ENCODE measurements at regions not wholly inside any gene's neighbourhood (a gene's known extent, or its start where the extent isn't known, plus 50 kb on each side); places are given as distances from the start of the nearest gene placed in this dataset.

GRCh38 chr3:72230774-72231379 is 445.9 kb upstream of the PROK2 start:
- CTCF ChIA-PET: no interaction called here
- POLR2A ChIA-PET: no interaction called here
- Histone ChIP-seq H3K4me3 (replicated peaks in 1 of 3; ENCODE audit: insufficient read depth in 1 of 3, low read depth in 1 of 3, low read length in 3 of 3) (no peak overlapping the region), H3K79me2 (ENCODE audit: control insufficient read depth, insufficient read depth, low read length) (no peaks in the 10 kb centered on the region), H3K9ac (replicated peaks; ENCODE audit: extremely low read depth, insufficient read depth, low read length) (no peak overlapping the region), H2AFZ (ENCODE audit: low read depth, low read length) (no peak overlapping the region), H3K4me1 (ENCODE audit: control insufficient read depth, extremely low read depth, insufficient read depth, low read length) (no peaks in the 10 kb centered on the region), H3K27me3 (ENCODE audit: control insufficient read depth in 2 of 2, insufficient read depth in 2 of 2, low read length in 2 of 2) (peaks cover 0 to 3% of the 10 kb centered on the region in 2 experiments), H3K27ac (ENCODE audit: insufficient read depth, low read depth, low read length) (no peak overlapping the region), H4K20me1 (replicated peaks; ENCODE audit: control insufficient read depth, extremely low read depth, insufficient read depth, low read length) (no peaks in the 10 kb centered on the region), H3K9me1 (replicated peaks; ENCODE audit: control insufficient read depth, extremely low read depth, insufficient read depth, low read length) (no peaks in the 10 kb centered on the region), H3K9me3 (replicated peaks; ENCODE audit: control insufficient read depth, insufficient read depth, low read length) (no peaks in the 10 kb centered on the region), H3K4me2 (ENCODE audit: insufficient read depth, low read length) (no peak overlapping the region), H3K36me3 (ENCODE audit: control insufficient read depth in 2 of 2, extremely low read depth in 1 of 2, insufficient read depth in 2 of 2, low read length in 2 of 2) (no peaks in the 10 kb centered on the region)
- intact Hi-C loops (cut with micrococcal nuclease): no loop called here
- TF ChIP-seq POLR2A (IDR thresholded peaks at IDR 0.05; ENCODE audit: low read depth, low read length) (no peak), CTCF (IDR thresholded peaks at IDR 0.05; ENCODE audit: extremely low read depth in 1 of 2, insufficient read depth in 1 of 2, low read depth in 1 of 2, low read length in 2 of 2) (no peak), MYC (IDR thresholded peaks at IDR 0.05; ENCODE audit: low read depth, low read length) (no peak), JUN (IDR thresholded peaks at IDR 0.05; ENCODE audit: borderline replicate concordance, insufficient read depth, insufficient read length, low read depth) (no peak), MAX (IDR thresholded peaks at IDR 0.05; ENCODE audit: insufficient read depth, insufficient read length) (no peak), EZH2 (IDR thresholded peaks at IDR 0.05; ENCODE audit: borderline replicate concordance, low read depth, low read length, severe bottlenecking) (no peak)
- no TSS peak for BruUV-seq (replicated peaks)
- no peak for FAIRE-seq
- DNase-seq (ENCODE audit: low read depth, low spot score): no peak
- dilution Hi-C loops (cut with MboI; ENCODE audit: extremely low pct_ligation_motif_present, low sequenced_read_pairs): no loop called here

- H3K27ac ChIP-seq (ENCODE audit: insufficient read depth, low read depth, low read length): no peak overlapping the region
- H4K20me1 ChIP-seq (replicated peaks; ENCODE audit: control insufficient read depth, extremely low read depth, insufficient read depth, low read length): no peaks in the 10 kb centered on the region
- no peaks in the 10 kb centered on the region for H3K4me1 ChIP-seq (ENCODE audit: control insufficient read depth, extremely low read depth, insufficient read depth, low read length)
- dilution Hi-C loops (cut with MboI; ENCODE audit: extremely low pct_ligation_motif_present, low sequenced_read_pairs): no loop called here
- no peaks in the 10 kb centered on the region for H3K9me1 ChIP-seq (replicated peaks; ENCODE audit: control insufficient read depth, extremely low read depth, insufficient read depth, low read length)
- H3K79me2 ChIP-seq (ENCODE audit: control insufficient read depth, insufficient read depth, low read length): no peaks in the 10 kb centered on the region
- H3K9me3 ChIP-seq (replicated peaks; ENCODE audit: control insufficient read depth, insufficient read depth, low read length): no peaks in the 10 kb centered on the region
- no peak overlapping the region for H3K4me3 ChIP-seq (replicated peaks in 1 of 3; ENCODE audit: insufficient read depth in 1 of 3, low read depth in 1 of 3, low read length in 3 of 3)
- no peak overlapping the region for H2AFZ ChIP-seq (ENCODE audit: low read depth, low read length)
- no TSS peak for BruUV-seq (replicated peaks)
- no peak overlapping the region for H3K4me2 ChIP-seq (ENCODE audit: insufficient read depth, low read length)
- POLR2A ChIA-PET: no interaction called here
- no peaks in the 10 kb centered on the region for H3K36me3 ChIP-seq (ENCODE audit: control insufficient read depth in 2 of 2, extremely low read depth in 1 of 2, insufficient read depth in 2 of 2, low read length in 2 of 2)
- DNase-seq (ENCODE audit: low read depth, low spot score): no peak
- no peak overlapping the region for H3K9ac ChIP-seq (replicated peaks; ENCODE audit: extremely low read depth, insufficient read depth, low read length)
- CTCF ChIA-PET: no interaction called here
- peaks cover 0 to 3% of the 10 kb centered on the region in 2 experiments for H3K27me3 ChIP-seq (ENCODE audit: control insufficient read depth in 2 of 2, insufficient read depth in 2 of 2, low read length in 2 of 2)
- no peak for TF ChIP-seq CTCF (IDR thresholded peaks at IDR 0.05; ENCODE audit: extremely low read depth in 1 of 2, insufficient read depth in 1 of 2, low read depth in 1 of 2, low read length in 2 of 2)
- no peak for TF ChIP-seq MAX (IDR thresholded peaks at IDR 0.05; ENCODE audit: insufficient read depth, insufficient read length)
- TF ChIP-seq GATA2 (IDR thresholded peaks at IDR 0.05; ENCODE audit: insufficient read depth, insufficient read length, low read depth, low read length): no peak
- TF ChIP-seq POLR2AphosphoS5 (IDR thresholded peaks at IDR 0.05; ENCODE audit: insufficient read depth, low read depth, low read length): no peak
- no peak for TF ChIP-seq EZH2 (IDR thresholded peaks at IDR 0.05; ENCODE audit: borderline replicate concordance, low read depth, low read length, severe bottlenecking)
- TF ChIP-seq POLR2A (IDR thresholded peaks at IDR 0.05; ENCODE audit: low read depth, low read length): no peak
- TF ChIP-seq JUN (IDR thresholded peaks at IDR 0.05; ENCODE audit: borderline replicate concordance, insufficient read depth, insufficient read length, low read depth): no peak
- TF ChIP-seq FOS (IDR thresholded peaks at IDR 0.05; ENCODE audit: borderline replicate concordance, insufficient read depth, low read length): no peak
- TF ChIP-seq MYC (IDR thresholded peaks at IDR 0.05; ENCODE audit: low read depth, low read length): no peak
- intact Hi-C loops (cut with micrococcal nuclease): no loop called here
- FAIRE-seq: no peak
Observed at GRCh38 chr3:72229952-72230351, 445.0 kb upstream of the PROK2 start.

Data from endothelial cell of umbilical vein (primary cell).